ENCODE measurements at regions not wholly inside any gene's neighbourhood (a gene's known extent, or its start where the extent isn't known, plus 50 kb on each side); places are given as distances from the start of the nearest gene placed in this dataset.

GRCh38 chr7:125877246-125877645 is 947.6 kb upstream of the POT1 start:
- TF ChIP-seq CTCF (conservative IDR thresholded peaks at IDR 0.05; ENCODE audit: low read depth in 2 of 2) (no peak), EZH2 (IDR thresholded peaks at IDR 0.05; ENCODE audit: low read depth, unreplicated experiment) (no peak), CREB1 (CRISPR knock-in tag; IDR thresholded peaks at IDR 0.05; ENCODE audit: low read depth) (no peak), EZH2phosphoT487 (IDR thresholded peaks at IDR 0.05; ENCODE audit: unreplicated experiment) (no peak), REST (IDR thresholded peaks at IDR 0.05; ENCODE audit: unreplicated experiment) (no peak), POLR2AphosphoS5 (IDR thresholded peaks at IDR 0.05; ENCODE audit: low read depth) (no peak)

All from GM23338 (cell line).